PFSK-1 (cell line): ENCODE measurements at regions not wholly inside any gene's neighbourhood (a gene's known extent, or its start where the extent isn't known, plus 50 kb on each side); places are given as distances from the start of the nearest gene placed in this dataset.

ENCODE experiments used
- FOXP2 ChIP-seq: optimal IDR thresholded peaks from 2 replicates; pipeline ENCODE3; 2011; ENCODE audit warnings: borderline replicate concordance, control low read depth, inconsistent platforms; ENCODE audit not compliant: insufficient read depth; ENCODE audit errors: extremely low read length, extremely low read depth
- POLR2AphosphoS5 ChIP-seq: IDR thresholded peaks from 2 replicates; pipeline ENCODE4 v1.6.1; 2012; ENCODE audit warnings: low read depth, mild to moderate bottlenecking, control low read depth, low read length, moderate library complexity
- REST ChIP-seq, 2 experiments: IDR thresholded peaks; 2 replicates each; pipeline versions ENCODE4 v1.6.1 to v1.8.0; 2011 to 2012; ENCODE audit warnings: low read depth in 2 of 2, low read length in 2 of 2, control low read depth in 1 of 2, inconsistent platforms in 1 of 2, mild to moderate bottlenecking in 1 of 2, moderate library complexity in 1 of 2; ENCODE audit not compliant: insufficient read depth in 1 of 2
- SIN3A ChIP-seq: IDR thresholded peaks from 2 replicates; pipeline ENCODE4 v1.6.1; 2012; ENCODE audit warnings: mild to moderate bottlenecking, low read length, moderate library complexity, borderline replicate concordance; ENCODE audit not compliant: insufficient read depth
- TAF1 ChIP-seq: IDR thresholded peaks from 2 replicates; pipeline ENCODE4 v1.6.1; 2012; ENCODE audit warnings: low read length, control low read depth, borderline replicate concordance; ENCODE audit not compliant: insufficient read depth

DNA sequence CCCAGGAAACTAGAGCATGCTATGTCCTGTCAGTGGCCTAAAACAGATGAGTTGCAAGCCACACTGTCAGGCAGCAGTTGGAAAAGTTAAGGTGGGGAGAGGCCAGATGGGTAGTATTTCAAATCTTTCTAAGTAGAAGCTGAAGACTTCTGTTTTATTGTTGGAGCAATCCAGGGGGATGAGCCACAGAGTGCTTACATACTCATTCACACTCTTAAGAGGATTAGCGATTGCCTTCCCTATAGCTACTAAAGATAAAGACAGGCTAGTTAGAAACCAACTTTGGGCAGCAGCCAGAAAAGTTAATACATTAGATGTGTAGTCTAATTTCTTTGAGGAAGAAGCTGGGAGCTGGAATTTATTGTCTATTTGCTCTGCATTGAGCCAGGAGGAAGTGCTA is 61.7 kb upstream of the ELAVL2 start:
- TF ChIP-seq POLR2AphosphoS5 = no peak
- no peak for TF ChIP-seq SIN3A
- TF ChIP-seq TAF1 = no peak
- TF ChIP-seq REST (IDR thresholded peaks at IDR 0.05; ENCODE audit: insufficient read depth in 1 of 2, low read depth in 2 of 2, low read length in 2 of 2) = no peak
- no peak for TF ChIP-seq FOXP2
